AML-193 (cell line): ENCODE measurements at regions not wholly inside any gene's neighbourhood (a gene's known extent, or its start where the extent isn't known, plus 50 kb on each side); places are given as distances from the start of the nearest gene placed in this dataset.
"Not testable (repeated sequence)": the region's sequence is repeated elsewhere in the genome, so short reads cannot be mapped to it uniquely, and the experiment has no call there.

ENCODE experiments used
- DNase-seq, 2 experiments: peaks; one replicate each; lab custom pipeline; 2025; lab: John Stamatoyannopoulos, UW

GRCh38 chr14:87815121-87815520 is 177.9 kb downstream of the GALC start:
- no peak for DNase-seq

GRCh38 chr14:87813686-87814085 is 179.3 kb downstream of the GALC start:
- no peak for DNase-seq

- no peak for DNase-seq
Observed at GRCh38 chr14:87813211-87813610, 179.8 kb downstream of the GALC start.

- no peak for DNase-seq
Observed at GRCh38 chr14:87811246-87811645, 181.7 kb downstream of the GALC start.

GRCh38 chr14:87810711-87811110 is 182.3 kb downstream of the GALC start:
- no peak for DNase-seq

- DNase-seq = no peak
Observed at GRCh38 chr14:87809261-87809660, 183.7 kb downstream of the GALC start.

- peak; percentile 4 to 19 for DNase-seq
Observed at GRCh38 chr14:87805315-87805723, 187.7 kb downstream of the GALC start.

GRCh38 chr14:87800216-87800615 is 192.8 kb downstream of the GALC start:
- DNase-seq = no peak

GRCh38 chr14:87799400-87799799 is 193.6 kb downstream of the GALC start:
- DNase-seq = no peak

GRCh38 chr14:87797001-87797400 is 196.0 kb downstream of the GALC start:
- no peak for DNase-seq

GRCh38 chr14:87794561-87794960 is 198.4 kb downstream of the GALC start:
- DNase-seq = no peak

- DNase-seq = no peak
Observed at GRCh38 chr14:87785897-87786296, 207.1 kb downstream of the GALC start.

- no peak for DNase-seq
Observed at GRCh38 chr14:87784386-87784785, 208.6 kb downstream of the GALC start.

GRCh38 chr14:87783071-87783470 is 209.9 kb downstream of the GALC start:
- no peak for DNase-seq

GRCh38 chr14:87772854-87773253 is 220.1 kb downstream of the GALC start:
- no peak for DNase-seq

GRCh38 chr14:87767567-87767901 is 225.4 kb downstream of the GALC start:
- no peak for DNase-seq

- DNase-seq = no peak
Observed at GRCh38 chr14:87758876-87759275, 234.1 kb downstream of the GALC start.

- no peak for DNase-seq
Observed at GRCh38 chr14:87756661-87757060, 236.3 kb downstream of the GALC start.

GRCh38 chr14:87754520-87755223 is 238.3 kb downstream of the GALC start:
- no peak for DNase-seq

- no peak for DNase-seq
Observed at GRCh38 chr14:87748558-87748957, 244.4 kb downstream of the GALC start.

GRCh38 chr14:87745507-87746118 is 247.4 kb downstream of the GALC start:
- DNase-seq = peak; percentile 10 to 23

GRCh38 chr14:87734577-87735360 is 258.2 kb downstream of the GALC start:
- DNase-seq = not testable (repeated sequence)

- not testable (repeated sequence) for DNase-seq
Observed at GRCh38 chr14:87733115-87733514, 259.9 kb downstream of the GALC start.
